GM18909 (cell line): ENCODE measurements at regions not wholly inside any gene's neighbourhood (a gene's known extent, or its start where the extent isn't known, plus 50 kb on each side); places are given as distances from the start of the nearest gene placed in this dataset.

Experiments used
- ATAC-seq: cut with Tn5 transposase; IDR thresholded peaks from one replicate; pipeline ENCODE4 v1.9.1; 2021; ENCODE audit warnings: mild to moderate bottlenecking; ENCODE audit not compliant: unreplicated experiment, poor library complexity

GRCh38 chr13:73513751-73514150 is 454.9 kb downstream of the KLF5 start:
- no peak for ATAC-seq

- no peak for ATAC-seq
Observed at GRCh38 chr13:73508841-73509240, 450.0 kb downstream of the KLF5 start.

- ATAC-seq: no peak
Observed at GRCh38 chr13:73505376-73505890, 446.6 kb downstream of the KLF5 start.

- ATAC-seq: no peak
Observed at GRCh38 chr13:73499695-73500094, 440.9 kb downstream of the KLF5 start.

GRCh38 chr13:73497430-73497829 is 438.6 kb downstream of the KLF5 start:
- ATAC-seq: no peak

GRCh38 chr13:73496711-73497110 is 437.9 kb downstream of the KLF5 start:
- no peak for ATAC-seq

- ATAC-seq: no peak
Observed at GRCh38 chr13:73492811-73493210, 434.0 kb downstream of the KLF5 start.

GRCh38 chr13:73482556-73482955 is 423.8 kb downstream of the KLF5 start:
- ATAC-seq: no peak

- ATAC-seq: no peak
Observed at GRCh38 chr13:73481886-73482445, 423.2 kb downstream of the KLF5 start.

- ATAC-seq: no peak
Observed at GRCh38 chr13:73480779-73481559, 422.2 kb downstream of the KLF5 start.

- ATAC-seq: no peak
Observed at GRCh38 chr13:73479856-73480255, 421.1 kb downstream of the KLF5 start.

GRCh38 chr13:73479351-73479750 is 420.5 kb downstream of the KLF5 start:
- no peak for ATAC-seq

GRCh38 chr13:73477441-73477840 is 418.6 kb downstream of the KLF5 start:
- no peak for ATAC-seq

- no peak for ATAC-seq
Observed at GRCh38 chr13:73473016-73473415, 414.2 kb downstream of the KLF5 start.

- ATAC-seq: no peak
Observed at GRCh38 chr13:73467125-73467524, 408.3 kb downstream of the KLF5 start.

GRCh38 chr13:73466561-73466960 is 407.8 kb downstream of the KLF5 start:
- no peak for ATAC-seq

- no peak for ATAC-seq
Observed at GRCh38 chr13:73465617-73465971, 406.8 kb downstream of the KLF5 start.

GRCh38 chr13:73464758-73465616 is 406.2 kb downstream of the KLF5 start:
- ATAC-seq: no peak

GRCh38 chr13:73462241-73462640 is 403.4 kb downstream of the KLF5 start:
- ATAC-seq: no peak

GRCh38 chr13:73451221-73452029 is 392.6 kb downstream of the KLF5 start:
- no peak for ATAC-seq
